Thymus (tissue), 11 donors: ENCODE measurements at regions not wholly inside any gene's neighbourhood (a gene's known extent, or its start where the extent isn't known, plus 50 kb on each side); places are given as distances from the start of the nearest gene placed in this dataset.

Source experiments
- DNase-seq, 9 donors: peaks; one replicate each; pipeline ENCODE4 v3.0.0-alpha.2; 2013; ENCODE audit warnings: low spot score in 9 of 9, low read depth in 6 of 9, missing footprints in 1 of 9
- H3K27ac ChIP-seq, 2 donors: one replicate each; pipeline ENCODE4 v1.5.1; 2013; ENCODE audit warnings: control low read depth in 1 of 2, low read depth in 1 of 2, low read length in 1 of 2, mild to moderate bottlenecking in 1 of 2, moderate library complexity in 1 of 2
- H3K27me3 ChIP-seq, 2 donors: one replicate each; pipeline ENCODE4 v1.5.1; 2013; ENCODE audit warnings: low read length in 1 of 2; ENCODE audit not compliant: control insufficient read depth in 2 of 2, insufficient read depth in 1 of 2
- H3K36me3 ChIP-seq, 2 donors: one replicate each; pipeline ENCODE4 v1.5.1; 2013; ENCODE audit warnings: low read length in 1 of 2, mild to moderate bottlenecking in 1 of 2, moderate library complexity in 1 of 2; ENCODE audit not compliant: control insufficient read depth in 2 of 2, insufficient read depth in 2 of 2
- H3K4me1 ChIP-seq, 2 donors: one replicate each; pipeline ENCODE4 v1.5.1; 2013; ENCODE audit warnings: low read length in 2 of 2; ENCODE audit not compliant: control insufficient read depth in 2 of 2, insufficient read depth in 2 of 2
- H3K4me3 ChIP-seq, 2 donors: one replicate each; pipeline ENCODE4 v1.5.1; 2013; ENCODE audit warnings: low read length in 2 of 2, control low read depth in 1 of 2, mild to moderate bottlenecking in 1 of 2
- H3K9me3 ChIP-seq, 2 donors: one replicate each; pipeline ENCODE4 v1.5.1; 2013; ENCODE audit warnings: low read length in 1 of 2, mild to moderate bottlenecking in 1 of 2; ENCODE audit not compliant: control insufficient read depth in 2 of 2, insufficient read depth in 1 of 2
- WGBS: extraction: QIAGEN DNeasy Blood & Tissue Kit; methylation state at CpG from one replicate; pipeline ENCODE4 v1.1.7; 2013; 5-methylcytosine and 5-hydroxymethylcytosine counted together
- donor health status: healthy.

DNA sequence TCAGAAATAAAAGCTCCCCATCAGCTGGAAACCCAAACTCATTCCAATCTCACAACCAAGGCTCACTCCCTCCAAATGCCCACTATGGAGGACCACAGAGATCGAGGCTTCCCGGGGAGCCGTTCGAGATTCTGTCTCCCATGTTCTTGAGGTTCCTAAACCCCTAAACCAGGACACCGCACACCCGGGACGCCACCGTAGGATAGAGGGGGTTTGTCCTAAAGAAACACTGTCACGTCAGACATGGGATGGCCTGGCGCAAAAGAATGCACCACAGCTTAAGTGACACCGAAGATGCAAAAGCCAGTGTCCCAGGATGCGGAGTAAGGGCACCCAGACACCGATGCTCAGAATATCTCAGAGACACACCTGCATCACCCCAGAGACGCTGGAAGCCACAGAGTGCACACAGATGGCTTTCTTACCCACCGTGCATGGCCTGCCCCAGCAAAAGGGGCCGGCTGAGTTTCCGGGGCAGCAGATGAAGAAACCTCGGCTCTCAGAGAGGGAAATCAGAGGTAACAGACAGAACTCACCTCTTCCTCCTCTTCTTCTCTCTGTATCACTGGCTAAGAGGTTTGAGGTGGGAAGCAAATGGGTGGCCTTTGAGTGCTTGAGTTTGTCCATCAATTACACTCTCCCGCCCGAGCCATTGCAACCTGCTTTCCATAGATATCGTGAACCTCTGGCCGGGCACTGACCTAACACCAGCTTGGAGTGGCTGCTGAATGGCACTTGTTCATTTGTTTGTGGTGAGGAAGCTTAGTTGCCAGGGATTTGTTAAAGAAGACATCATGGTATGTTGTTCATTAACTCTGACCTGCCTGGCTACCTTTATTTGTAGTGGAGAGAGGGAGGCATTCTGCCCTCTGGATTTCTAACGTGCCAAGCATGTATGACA, 65.1 kb upstream of the TNRC6C start:
- Histone ChIP-seq H3K4me1 (peaks cover 35 to 84% of the 10 kb centered on the region in 2 donors), H3K27ac (peak overlapping the region in 1 of 2 donors; percentile 75), H3K36me3 (no peaks in the 10 kb centered on the region), H3K4me3 (no peak overlapping the region), H3K27me3 (no peaks in the 10 kb centered on the region), H3K9me3 (peaks cover 0 to 7% of the 10 kb centered on the region in 2 donors)
- peak in 5 of 9 donors; percentile 58 to 93 (median 81) for DNase-seq
- 49% methylated on average over 23 of the region's 23 CpGs for WGBS

DNA sequence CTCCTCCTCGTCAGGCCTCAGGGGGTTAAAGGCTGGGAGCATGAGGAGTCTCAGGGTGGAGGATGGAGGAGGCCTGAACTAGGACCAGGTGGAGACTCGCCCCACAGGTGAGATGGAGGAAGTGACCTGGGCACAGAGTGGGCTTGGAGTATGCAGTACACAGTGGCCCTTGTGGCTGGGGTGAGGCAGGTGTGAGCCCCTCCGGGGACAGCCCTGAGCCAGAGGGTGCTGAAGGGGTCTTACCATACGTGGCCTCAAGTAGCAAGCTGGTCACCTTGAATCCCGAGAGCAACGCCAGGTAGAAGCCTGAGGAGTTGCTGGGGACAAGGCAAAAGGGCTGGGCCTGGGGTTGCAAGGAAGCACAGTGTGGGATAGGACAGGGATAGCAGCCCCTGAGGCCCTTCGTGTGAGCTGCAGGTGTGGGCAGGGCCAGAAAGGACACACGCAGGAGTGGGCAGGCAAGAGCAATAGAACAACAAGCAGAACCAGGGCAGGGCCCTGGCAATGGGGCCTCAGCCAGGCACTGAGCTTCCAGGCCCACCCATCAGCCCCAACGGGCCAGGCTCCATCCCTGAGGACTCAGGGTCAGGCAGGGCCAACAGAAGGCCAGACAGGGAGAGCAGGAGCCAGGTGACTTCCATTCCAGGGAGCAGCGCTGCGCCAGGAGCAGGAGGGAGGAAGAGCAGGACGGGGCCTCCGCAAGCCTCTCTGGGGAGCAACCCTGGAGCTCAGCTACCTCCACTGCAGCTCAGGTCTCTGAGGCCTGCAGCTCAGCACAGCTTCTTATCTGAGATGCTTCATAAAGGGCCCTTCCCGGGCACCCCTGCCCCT, 64.2 kb upstream of the TNRC6C start:
- Histone ChIP-seq H3K4me3 (no peak overlapping the region), H3K27ac (peak overlapping the region in 1 of 2 donors; percentile 75), H3K4me1 (peaks cover 40 to 85% of the 10 kb centered on the region in 2 donors), H3K9me3 (peaks cover 0 to 7% of the 10 kb centered on the region in 2 donors), H3K36me3 (no peaks in the 10 kb centered on the region), H3K27me3 (no peaks in the 10 kb centered on the region)
- DNase-seq: no peak
- WGBS: 90% methylated on average over 14 of the region's 14 CpGs

DNA sequence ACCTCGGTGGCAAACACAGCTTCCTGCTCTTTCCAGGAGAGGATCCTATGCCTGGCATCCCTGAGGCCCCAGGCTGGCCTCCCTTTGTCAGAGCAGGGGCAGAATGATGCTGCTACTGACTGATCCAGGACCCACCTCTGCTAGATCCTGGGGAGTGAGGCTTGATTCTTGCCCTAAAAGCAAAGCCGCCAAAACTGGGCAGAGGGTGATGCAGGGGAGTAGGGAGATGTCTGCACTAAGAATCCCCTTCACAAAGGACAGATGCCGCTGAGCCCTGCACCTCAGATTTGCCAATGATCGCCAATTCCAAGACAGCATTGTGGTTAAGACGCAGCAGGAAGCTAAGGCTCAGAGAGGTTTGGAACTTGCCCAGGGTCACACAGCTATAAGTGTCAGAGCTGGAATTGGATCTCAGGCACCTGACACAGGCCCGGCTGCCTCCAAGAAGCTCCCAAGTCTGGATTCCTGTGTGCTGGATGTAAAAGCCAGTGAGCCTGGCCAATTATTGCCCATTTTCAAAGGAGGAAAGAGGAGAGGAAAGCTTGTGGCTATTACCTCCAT, 60.7 kb upstream of the TNRC6C start:
- peaks cover 39 to 63% of the 10 kb centered on the region in 2 donors for H3K4me1 ChIP-seq
- peaks cover 0 to 12% of the 10 kb centered on the region in 2 donors for H3K9me3 ChIP-seq
- no peaks in the 10 kb centered on the region for H3K36me3 ChIP-seq
- H3K27ac ChIP-seq: no peak overlapping the region
- DNase-seq: no peak
- WGBS: 94% methylated on average over 6 of the region's 6 CpGs
- no peak overlapping the region for H3K4me3 ChIP-seq
- H3K27me3 ChIP-seq: no peaks in the 10 kb centered on the region

DNA sequence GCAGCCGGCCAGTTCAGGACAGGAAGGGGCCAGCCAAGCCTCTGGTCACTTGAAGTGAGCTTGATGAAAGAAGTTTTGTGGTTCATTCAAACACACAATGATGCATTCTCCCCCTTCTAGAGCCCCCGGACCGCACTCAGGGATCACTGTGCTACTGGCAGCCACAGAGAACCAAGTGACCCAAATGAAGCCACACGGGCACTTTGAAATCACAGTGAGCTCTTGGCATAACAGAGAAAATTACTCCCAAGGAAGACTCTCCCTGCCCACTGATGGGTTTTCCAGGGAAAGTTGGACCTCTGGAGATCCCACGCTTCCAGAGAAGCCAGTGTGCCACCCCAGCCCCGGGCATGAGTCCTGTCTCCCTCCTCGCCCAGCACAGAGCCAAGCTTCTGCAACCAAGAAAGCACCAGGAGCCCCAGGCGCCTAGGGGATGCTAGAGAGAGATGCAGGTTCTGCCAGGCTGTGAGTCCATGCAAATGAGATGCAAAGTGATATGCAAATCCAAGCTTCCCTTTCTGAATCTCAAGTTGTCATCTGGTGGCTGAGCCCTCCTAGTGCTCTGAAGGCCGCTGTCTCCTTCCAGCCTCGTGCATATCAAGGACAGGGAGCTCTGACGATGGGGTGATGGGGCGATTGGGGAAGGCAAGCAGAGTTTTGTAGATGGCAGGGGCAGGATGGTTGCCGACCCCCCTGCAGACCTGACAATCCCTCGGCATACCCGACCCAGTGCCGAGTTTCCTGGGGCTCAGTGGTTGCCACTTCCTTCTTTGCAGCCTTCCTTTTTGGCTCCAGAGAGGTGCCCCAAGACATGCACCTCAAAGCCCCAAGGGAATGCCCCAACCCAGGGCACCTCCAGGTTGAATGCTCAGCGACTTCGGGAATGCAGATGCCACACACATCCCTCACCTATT, 59.7 kb upstream of the TNRC6C start:
- H3K27ac ChIP-seq: no peak overlapping the region
- no peak overlapping the region for H3K4me3 ChIP-seq
- H3K9me3 ChIP-seq: peaks cover 0 to 8% of the 10 kb centered on the region in 2 donors
- peaks cover 31 to 54% of the 10 kb centered on the region in 2 donors for H3K4me1 ChIP-seq
- no peaks in the 10 kb centered on the region for H3K36me3 ChIP-seq
- 75% methylated on average over 18 of the region's 18 CpGs for WGBS
- no peak for DNase-seq
- H3K27me3 ChIP-seq: no peaks in the 10 kb centered on the region

DNA sequence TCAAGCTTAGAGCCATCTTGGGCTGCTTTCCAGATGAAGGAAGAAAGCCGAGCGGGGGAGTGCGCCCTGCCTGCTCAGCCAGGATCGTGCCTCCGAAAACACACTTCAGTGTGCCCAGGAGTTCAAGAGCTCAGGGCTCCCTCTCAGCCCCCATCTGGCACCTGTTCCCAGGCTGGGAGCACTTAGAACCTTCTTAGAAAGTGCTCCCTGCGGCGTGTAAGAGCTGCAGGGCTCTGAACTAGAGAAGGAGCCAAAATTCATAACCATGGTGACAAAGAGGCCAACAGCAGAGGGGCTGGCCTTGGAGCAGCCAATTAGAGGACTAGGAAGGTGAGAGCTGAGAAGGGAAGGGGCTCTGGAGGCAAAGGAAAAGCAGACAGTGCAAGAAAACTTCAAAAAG, 59.0 kb upstream of the TNRC6C start:
- WGBS: 71% methylated on average over 7 of the region's 7 CpGs
- Histone ChIP-seq H3K36me3 (no peaks in the 10 kb centered on the region), H3K4me3 (no peak overlapping the region), H3K27me3 (no peaks in the 10 kb centered on the region), H3K4me1 (peaks cover 24 to 46% of the 10 kb centered on the region in 2 donors), H3K9me3 (peaks cover 0 to 8% of the 10 kb centered on the region in 2 donors), H3K27ac (peak overlapping the region in 1 of 2 donors; percentile 15)
- peak in 1 of 9 donors; percentile 54 for DNase-seq

DNA sequence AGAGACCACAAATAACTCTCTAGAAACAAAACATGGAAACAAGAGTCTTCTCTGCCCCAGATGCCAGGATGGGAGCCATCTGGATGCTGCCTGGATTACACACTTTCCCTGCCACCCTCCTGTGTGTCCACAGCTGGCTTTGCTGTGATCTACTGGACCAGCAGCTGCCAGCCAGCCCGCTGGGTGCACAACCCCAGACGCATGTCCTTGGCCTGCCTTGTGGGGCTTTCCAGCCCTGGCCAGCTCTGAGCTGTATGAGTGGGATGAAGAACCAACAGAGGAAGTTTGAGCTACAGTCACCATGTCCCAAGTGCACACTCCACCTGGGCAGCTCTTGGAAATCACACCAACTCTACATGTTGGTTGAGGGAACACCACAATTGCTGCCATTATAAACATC, 57.0 kb upstream of the TNRC6C start:
- DNase-seq: no peak
- Histone ChIP-seq H3K36me3 (no peaks in the 10 kb centered on the region), H3K4me3 (no peak overlapping the region), H3K27ac (no peak overlapping the region), H3K27me3 (no peaks in the 10 kb centered on the region), H3K9me3 (peaks cover 0 to 8% of the 10 kb centered on the region in 2 donors), H3K4me1 (peaks cover 20 to 38% of the 10 kb centered on the region in 2 donors)
- WGBS: 100% methylated on average over 2 of the region's 2 CpGs

DNA sequence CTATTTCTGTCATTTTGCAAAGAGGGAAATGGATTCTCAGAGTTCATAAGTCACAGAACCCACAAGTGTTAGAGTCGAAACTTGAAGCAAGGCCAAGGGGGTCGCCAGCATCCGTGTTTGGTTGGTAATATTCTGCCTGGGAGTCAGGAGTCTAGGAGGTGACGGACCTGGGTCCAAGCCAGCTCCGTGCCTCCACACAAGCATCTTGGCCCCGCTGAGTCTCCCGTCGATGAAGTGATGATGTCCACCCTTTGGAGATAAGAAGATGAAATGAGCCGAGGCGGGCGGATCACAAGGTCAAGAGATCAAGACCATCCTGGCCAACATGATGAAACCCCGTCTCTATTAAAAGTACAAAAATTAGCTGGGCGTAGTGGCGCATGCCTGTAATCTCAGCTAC, 53.2 kb upstream of the TNRC6C start:
- H3K9me3 ChIP-seq: peaks cover 0 to 8% of the 10 kb centered on the region in 2 donors
- H3K27me3 ChIP-seq: peaks cover 0 to 2% of the 10 kb centered on the region in 2 donors
- no peak for DNase-seq
- no peak overlapping the region for H3K27ac ChIP-seq
- no peaks in the 10 kb centered on the region for H3K36me3 ChIP-seq
- H3K4me1 ChIP-seq: peaks cover 0 to 29% of the 10 kb centered on the region in 2 donors
- no peak overlapping the region for H3K4me3 ChIP-seq
- WGBS: 87% methylated on average over 12 of the region's 14 CpGs

DNA sequence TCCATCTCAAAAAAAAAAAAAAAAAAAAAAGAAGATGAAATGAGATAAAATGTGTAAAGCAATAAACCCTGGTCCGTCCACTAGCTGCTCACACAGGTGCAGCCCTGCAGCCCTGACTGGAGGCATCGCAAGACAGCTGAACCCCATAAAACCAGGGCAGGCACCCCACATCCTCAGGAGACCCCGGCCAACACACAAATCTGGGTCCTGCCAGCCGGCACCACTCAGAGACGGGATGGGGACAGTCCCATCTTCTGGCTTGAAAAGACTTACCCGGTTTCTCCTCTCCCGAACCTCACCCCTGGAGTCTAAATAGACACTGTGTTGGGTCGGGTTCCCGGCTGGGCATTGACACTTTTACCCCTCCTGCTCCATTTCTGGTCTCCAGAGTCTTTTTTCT, 52.7 kb upstream of the TNRC6C start:
- no peak for DNase-seq
- no peaks in the 10 kb centered on the region for H3K36me3 ChIP-seq
- H3K9me3 ChIP-seq: peaks cover 0 to 8% of the 10 kb centered on the region in 2 donors
- H3K27ac ChIP-seq: no peak overlapping the region
- peaks cover 0 to 29% of the 10 kb centered on the region in 2 donors for H3K4me1 ChIP-seq
- peaks cover 0 to 2% of the 10 kb centered on the region in 2 donors for H3K27me3 ChIP-seq
- H3K4me3 ChIP-seq: no peak overlapping the region
- WGBS: 97% methylated on average over 9 of the region's 9 CpGs
